Osteocyte (in vitro differentiated cells): ENCODE measurements at regions not wholly inside any gene's neighbourhood (a gene's known extent, or its start where the extent isn't known, plus 50 kb on each side); places are given as distances from the start of the nearest gene placed in this dataset.

Experiments
- DNase-seq: peaks from one replicate; pipeline ENCODE4 v3.0.0; 2021; ENCODE audit warnings: mixed read lengths; ENCODE audit not compliant: unreplicated experiment; ENCODE audit errors: extremely low spot score
- H3K27ac Mint-ChIP-seq: one replicate; pipeline ENCODE4 v1.8.0; 2021; ENCODE audit warnings: mild to moderate bottlenecking, mixed read lengths; ENCODE audit not compliant: unreplicated experiment
- H3K27me3 Mint-ChIP-seq: one replicate; pipeline ENCODE4 v1.8.0; 2021; ENCODE audit warnings: mixed read lengths; ENCODE audit not compliant: unreplicated experiment
- H3K36me3 Mint-ChIP-seq: one replicate; pipeline ENCODE4 v1.8.0; 2021; ENCODE audit warnings: mixed read lengths; ENCODE audit not compliant: unreplicated experiment
- H3K4me1 Mint-ChIP-seq: one replicate; pipeline ENCODE4 v1.8.0; 2021; ENCODE audit warnings: mixed read lengths; ENCODE audit not compliant: unreplicated experiment
- H3K4me3 Mint-ChIP-seq: one replicate; pipeline ENCODE4 v1.8.0; 2021; ENCODE audit warnings: mild to moderate bottlenecking, moderate library complexity, mixed read lengths; ENCODE audit not compliant: unreplicated experiment
- H3K9me3 Mint-ChIP-seq: one replicate; pipeline ENCODE4 v1.8.0; 2021; ENCODE audit warnings: mixed read lengths; ENCODE audit not compliant: unreplicated experiment
- CTCF ChIP-seq: fragments of 200-600 bp; sonication (generic); IDR thresholded peaks from 2 replicates; pipeline ENCODE4 v1.5.0; 2021; ENCODE audit warnings: antibody characterized with exemption, mild to moderate bottlenecking, moderate library complexity

GRCh38 chr5:133732536-133732935 is 120.2 kb upstream of the FSTL4 start:
- no peak overlapping the region for H3K27ac Mint-ChIP-seq
- no peak for TF ChIP-seq CTCF
- peak; percentile 59 for DNase-seq
- no peak overlapping the region for H3K4me3 Mint-ChIP-seq
- no peaks in the 10 kb centered on the region for H3K27me3 Mint-ChIP-seq
- peaks cover 14% of the 10 kb centered on the region for H3K9me3 Mint-ChIP-seq
- H3K4me1 Mint-ChIP-seq: peaks cover 12% of the 10 kb centered on the region
- H3K36me3 Mint-ChIP-seq: no peaks in the 10 kb centered on the region

DNA sequence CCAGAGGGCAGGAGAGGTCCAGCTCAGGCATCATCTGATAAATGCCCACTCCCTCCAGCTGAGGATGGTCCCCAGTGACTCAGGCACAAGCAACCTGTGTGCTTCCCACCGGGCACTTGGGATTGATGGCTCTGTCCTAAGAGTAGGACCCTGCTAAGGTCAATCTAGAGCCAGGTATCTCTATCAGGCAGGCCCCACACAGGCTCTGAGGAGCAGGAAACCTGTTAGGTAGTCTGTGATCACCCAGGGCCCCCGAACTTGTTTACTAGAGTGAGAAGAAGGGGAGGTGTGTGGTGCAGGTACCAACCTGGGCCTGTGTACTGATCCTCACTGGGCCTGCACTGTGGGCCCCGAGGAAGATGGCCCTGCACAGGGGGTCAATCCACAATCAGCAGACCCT is 119.6 kb upstream of the FSTL4 start:
- peaks cover 12% of the 10 kb centered on the region for H3K4me1 Mint-ChIP-seq
- no peaks in the 10 kb centered on the region for H3K36me3 Mint-ChIP-seq
- H3K27ac Mint-ChIP-seq: no peak overlapping the region

GRCh38 chr5:133730866-133731265 is 118.5 kb upstream of the FSTL4 start:
- H3K27me3 Mint-ChIP-seq: peaks cover 6% of the 10 kb centered on the region
- H3K36me3 Mint-ChIP-seq: no peaks in the 10 kb centered on the region
- peak; percentile 44 for DNase-seq
- TF ChIP-seq CTCF: no peak
- peaks cover 11% of the 10 kb centered on the region for H3K4me1 Mint-ChIP-seq
- no peak overlapping the region for H3K4me3 Mint-ChIP-seq
- H3K9me3 Mint-ChIP-seq: peaks cover 14% of the 10 kb centered on the region
- no peak overlapping the region for H3K27ac Mint-ChIP-seq

More for the DNA sequence above, 119.6 kb upstream of the FSTL4 start:
- no peak for TF ChIP-seq CTCF
- Mint-ChIP-seq H3K4me3 (no peak overlapping the region), H3K27me3 (no peaks in the 10 kb centered on the region), H3K9me3 (peaks cover 14% of the 10 kb centered on the region)
- peak; percentile 70 for DNase-seq

DNA sequence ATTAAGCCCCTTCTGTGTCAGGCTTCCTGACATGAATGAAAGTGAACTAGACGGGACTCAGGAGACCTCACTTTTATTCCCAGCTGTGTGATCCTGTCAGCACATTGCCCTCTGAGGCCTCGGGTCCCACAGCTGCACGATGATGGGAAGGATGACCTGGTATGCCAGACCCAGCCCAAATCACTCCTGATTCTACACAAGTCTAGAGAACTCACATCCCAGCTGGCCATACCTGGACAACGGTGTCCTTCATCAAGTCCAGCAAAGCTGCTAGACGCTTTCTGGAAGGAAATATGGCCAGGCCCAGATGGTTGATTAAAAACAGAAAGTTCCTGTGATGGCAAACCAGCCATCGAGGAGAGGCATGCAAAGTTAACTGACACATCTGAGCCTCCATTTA is 118.0 kb upstream of the FSTL4 start:
- H3K4me1 Mint-ChIP-seq: peaks cover 5% of the 10 kb centered on the region
- H3K4me3 Mint-ChIP-seq: no peak overlapping the region
- H3K27ac Mint-ChIP-seq: no peak overlapping the region
- H3K36me3 Mint-ChIP-seq: no peaks in the 10 kb centered on the region
- H3K9me3 Mint-ChIP-seq: peaks cover 14% of the 10 kb centered on the region
- peak; percentile 65 for DNase-seq
- peaks cover 8% of the 10 kb centered on the region for H3K27me3 Mint-ChIP-seq
- TF ChIP-seq CTCF: no peak

DNA sequence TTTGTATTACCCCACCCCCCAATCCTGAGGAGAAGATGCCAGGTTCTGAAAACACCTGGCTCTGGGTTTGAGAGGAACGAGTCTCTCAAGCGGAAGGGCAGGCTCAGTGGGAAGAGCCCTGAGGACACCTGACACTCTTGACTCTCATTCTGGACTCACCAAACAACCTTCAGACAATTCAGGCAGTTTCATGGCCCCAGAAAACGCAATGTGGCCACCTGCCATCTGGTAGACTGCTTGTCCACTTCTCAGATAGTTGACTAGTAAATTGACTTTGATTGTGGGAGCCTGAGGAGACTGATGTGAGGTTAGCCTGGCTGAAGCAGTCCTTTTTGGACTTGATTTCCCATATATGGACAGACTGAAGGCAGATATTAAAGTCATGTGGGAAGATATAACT is 117.5 kb upstream of the FSTL4 start:
- TF ChIP-seq CTCF: no peak
- peak; percentile 30 for DNase-seq
- H3K4me1 Mint-ChIP-seq: peaks cover 3% of the 10 kb centered on the region
- no peak overlapping the region for H3K27ac Mint-ChIP-seq
- no peak overlapping the region for H3K4me3 Mint-ChIP-seq
- H3K27me3 Mint-ChIP-seq: peaks cover 13% of the 10 kb centered on the region
- H3K9me3 Mint-ChIP-seq: peaks cover 13% of the 10 kb centered on the region
- H3K36me3 Mint-ChIP-seq: no peaks in the 10 kb centered on the region
